8988T (cell line): ENCODE measurements at regions not wholly inside any gene's neighbourhood (a gene's known extent, or its start where the extent isn't known, plus 50 kb on each side); places are given as distances from the start of the nearest gene placed in this dataset.
"Not testable (repeated sequence)": the region's sequence is repeated elsewhere in the genome, so short reads cannot be mapped to it uniquely, and the experiment has no call there.

Source experiments
- DNase-seq: peaks from one replicate; pipeline ENCODE4 v3.0.0; 2011

- no peak for DNase-seq
These were observed 340.8 kb downstream of the FGF10 start for GRCh38 chr5:44048276-44048984.

GRCh38 chr5:44046619-44047364, 342.4 kb downstream of the FGF10 start:
- no peak for DNase-seq

- DNase-seq, result not testable (repeated sequence)
These were observed 344.7 kb downstream of the FGF10 start for GRCh38 chr5:44044549-44044948.

GRCh38 chr5:44028226-44028625, 361.0 kb downstream of the FGF10 start:
- no peak for DNase-seq

- no peak for DNase-seq
These were observed 366.6 kb downstream of the FGF10 start for GRCh38 chr5:44022622-44023021.

- no peak for DNase-seq
These were observed 377.7 kb downstream of the FGF10 start for GRCh38 chr5:44011518-44011917.

- peak; percentile 9 for DNase-seq
These were observed 386.8 kb downstream of the FGF10 start for GRCh38 chr5:44002381-44002901.

- DNase-seq, result no peak
These were observed 387.4 kb downstream of the FGF10 start for GRCh38 chr5:44001675-44002380.

GRCh38 chr5:44001236-44001635, 388.0 kb downstream of the FGF10 start:
- no peak for DNase-seq

GRCh38 chr5:43997647-43998272, 391.5 kb downstream of the FGF10 start:
- no peak for DNase-seq

GRCh38 chr5:43996221-43996620, 393.0 kb downstream of the FGF10 start:
- DNase-seq, result no peak

- DNase-seq, result no peak
These were observed 391.4 kb downstream of the NNT start for GRCh38 chr5:43994352-43994708.

GRCh38 chr5:43993634-43994351, 390.8 kb downstream of the NNT start:
- no peak for DNase-seq

GRCh38 chr5:43985411-43985810, 382.4 kb downstream of the NNT start:
- no peak for DNase-seq

- DNase-seq, result no peak
These were observed 378.6 kb downstream of the NNT start for GRCh38 chr5:43981556-43981955.

- no peak for DNase-seq
These were observed 370.9 kb downstream of the NNT start for GRCh38 chr5:43973908-43974307.

GRCh38 chr5:43973318-43973717, 370.3 kb downstream of the NNT start:
- DNase-seq, result no peak

- DNase-seq, result no peak
These were observed 364.2 kb downstream of the NNT start for GRCh38 chr5:43967165-43967564.

GRCh38 chr5:43959144-43959543, 356.2 kb downstream of the NNT start:
- no peak for DNase-seq

- DNase-seq, result no peak
These were observed 345.0 kb downstream of the NNT start for GRCh38 chr5:43947935-43948334.

- no peak for DNase-seq
These were observed 338.8 kb downstream of the NNT start for GRCh38 chr5:43941806-43942205.

GRCh38 chr5:43940562-43940961, 337.6 kb downstream of the NNT start:
- no peak for DNase-seq

GRCh38 chr5:43926923-43927322, 323.9 kb downstream of the NNT start:
- no peak for DNase-seq
